ENCODE measurements at regions not wholly inside any gene's neighbourhood (a gene's known extent, or its start where the extent isn't known, plus 50 kb on each side); places are given as distances from the start of the nearest gene placed in this dataset.

GRCh38 chr12:41636653-41637052 is 448.5 kb downstream of the PDZRN4 start (continued):
- TF ChIP-seq, protein P1, sequence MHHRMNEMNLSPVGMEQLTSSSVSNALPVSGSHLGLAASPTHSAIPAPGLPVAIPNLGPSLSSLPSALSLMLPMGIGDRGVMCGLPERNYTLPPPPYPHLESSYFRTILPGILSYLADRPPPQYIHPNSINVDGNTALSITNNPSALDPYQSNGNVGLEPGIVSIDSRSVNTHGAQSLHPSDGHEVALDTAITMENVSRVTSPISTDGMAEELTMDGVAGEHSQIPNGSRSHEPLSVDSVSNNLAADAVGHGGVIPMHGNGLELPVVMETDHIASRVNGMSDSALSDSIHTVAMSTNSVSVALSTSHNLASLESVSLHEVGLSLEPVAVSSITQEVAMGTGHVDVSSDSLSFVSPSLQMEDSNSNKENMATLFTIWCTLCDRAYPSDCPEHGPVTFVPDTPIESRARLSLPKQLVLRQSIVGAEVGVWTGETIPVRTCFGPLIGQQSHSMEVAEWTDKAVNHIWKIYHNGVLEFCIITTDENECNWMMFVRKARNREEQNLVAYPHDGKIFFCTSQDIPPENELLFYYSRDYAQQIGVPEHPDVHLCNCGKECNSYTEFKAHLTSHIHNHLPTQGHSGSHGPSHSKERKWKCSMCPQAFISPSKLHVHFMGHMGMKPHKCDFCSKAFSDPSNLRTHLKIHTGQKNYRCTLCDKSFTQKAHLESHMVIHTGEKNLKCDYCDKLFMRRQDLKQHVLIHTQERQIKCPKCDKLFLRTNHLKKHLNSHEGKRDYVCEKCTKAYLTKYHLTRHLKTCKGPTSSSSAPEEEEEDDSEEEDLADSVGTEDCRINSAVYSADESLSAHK (tag by site-specific recombination; IDR thresholded peaks at IDR 0.05), result no peak
- TF ChIP-seq ZSCAN16 (tag by site-specific recombination; IDR thresholded peaks at IDR 0.05) (no peak), ZNF112 (tag by site-specific recombination; IDR thresholded peaks at IDR 0.05) (no peak), OVOL3 (tag by site-specific recombination; IDR thresholded peaks at IDR 0.05) (peak; percentile 39; the same call in 1 of the 2 replicates), ZNF677 (tag by site-specific recombination; IDR thresholded peaks at IDR 0.05) (no peak), ZNF692 (tag by site-specific recombination; IDR thresholded peaks at IDR 0.05) (0 out of 2 replicates have a peak, but pooled peaks have one; percentile 20), ZNF585B (tag by site-specific recombination; IDR thresholded peaks at IDR 0.05) (no peak), ZNF624 (tag by site-specific recombination; IDR thresholded peaks at IDR 0.05) (no peak), ZSCAN18 (tag by site-specific recombination; IDR thresholded peaks at IDR 0.05) (no peak), ZNF530 (tag by site-specific recombination; IDR thresholded peaks at IDR 0.05; ENCODE audit: low read depth) (no peak), KLF16 (tag by site-specific recombination; IDR thresholded peaks at IDR 0.05) (no peak), ZNF146 (tag by site-specific recombination; IDR thresholded peaks at IDR 0.05) (no peak), IKZF3 (tag by site-specific recombination; IDR thresholded peaks at IDR 0.05) (no peak), ZNF560 (tag by site-specific recombination; IDR thresholded peaks at IDR 0.05; ENCODE audit: borderline replicate concordance) (no peak), ZNF558 (tag by site-specific recombination; IDR thresholded peaks at IDR 0.05) (no peak), PRDM1 (tag by site-specific recombination; IDR thresholded peaks at IDR 0.05) (no peak), KLF10 (tag by site-specific recombination; IDR thresholded peaks at IDR 0.05) (no peak), ZNF169 (tag by site-specific recombination; IDR thresholded peaks at IDR 0.05) (no peak), ZNF701 (tag by site-specific recombination; IDR thresholded peaks at IDR 0.05) (no peak), ZNF768 (tag by site-specific recombination; IDR thresholded peaks at IDR 0.05) (no peak), ZNF621 (tag by site-specific recombination; IDR thresholded peaks at IDR 0.05) (no peak), ZNF629 (tag by site-specific recombination; IDR thresholded peaks at IDR 0.05) (peak; percentile 62), GLI4 (tag by site-specific recombination; IDR thresholded peaks at IDR 0.05) (no peak)
- TF ChIP-seq, protein P2, sequence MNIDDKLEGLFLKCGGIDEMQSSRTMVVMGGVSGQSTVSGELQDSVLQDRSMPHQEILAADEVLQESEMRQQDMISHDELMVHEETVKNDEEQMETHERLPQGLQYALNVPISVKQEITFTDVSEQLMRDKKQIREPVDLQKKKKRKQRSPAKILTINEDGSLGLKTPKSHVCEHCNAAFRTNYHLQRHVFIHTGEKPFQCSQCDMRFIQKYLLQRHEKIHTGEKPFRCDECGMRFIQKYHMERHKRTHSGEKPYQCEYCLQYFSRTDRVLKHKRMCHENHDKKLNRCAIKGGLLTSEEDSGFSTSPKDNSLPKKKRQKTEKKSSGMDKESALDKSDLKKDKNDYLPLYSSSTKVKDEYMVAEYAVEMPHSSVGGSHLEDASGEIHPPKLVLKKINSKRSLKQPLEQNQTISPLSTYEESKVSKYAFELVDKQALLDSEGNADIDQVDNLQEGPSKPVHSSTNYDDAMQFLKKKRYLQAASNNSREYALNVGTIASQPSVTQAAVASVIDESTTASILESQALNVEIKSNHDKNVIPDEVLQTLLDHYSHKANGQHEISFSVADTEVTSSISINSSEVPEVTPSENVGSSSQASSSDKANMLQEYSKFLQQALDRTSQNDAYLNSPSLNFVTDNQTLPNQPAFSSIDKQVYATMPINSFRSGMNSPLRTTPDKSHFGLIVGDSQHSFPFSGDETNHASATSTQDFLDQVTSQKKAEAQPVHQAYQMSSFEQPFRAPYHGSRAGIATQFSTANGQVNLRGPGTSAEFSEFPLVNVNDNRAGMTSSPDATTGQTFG (tag by site-specific recombination; IDR thresholded peaks at IDR 0.05; ENCODE audit: borderline replicate concordance), result no peak
- TF ChIP-seq, protein P3, sequence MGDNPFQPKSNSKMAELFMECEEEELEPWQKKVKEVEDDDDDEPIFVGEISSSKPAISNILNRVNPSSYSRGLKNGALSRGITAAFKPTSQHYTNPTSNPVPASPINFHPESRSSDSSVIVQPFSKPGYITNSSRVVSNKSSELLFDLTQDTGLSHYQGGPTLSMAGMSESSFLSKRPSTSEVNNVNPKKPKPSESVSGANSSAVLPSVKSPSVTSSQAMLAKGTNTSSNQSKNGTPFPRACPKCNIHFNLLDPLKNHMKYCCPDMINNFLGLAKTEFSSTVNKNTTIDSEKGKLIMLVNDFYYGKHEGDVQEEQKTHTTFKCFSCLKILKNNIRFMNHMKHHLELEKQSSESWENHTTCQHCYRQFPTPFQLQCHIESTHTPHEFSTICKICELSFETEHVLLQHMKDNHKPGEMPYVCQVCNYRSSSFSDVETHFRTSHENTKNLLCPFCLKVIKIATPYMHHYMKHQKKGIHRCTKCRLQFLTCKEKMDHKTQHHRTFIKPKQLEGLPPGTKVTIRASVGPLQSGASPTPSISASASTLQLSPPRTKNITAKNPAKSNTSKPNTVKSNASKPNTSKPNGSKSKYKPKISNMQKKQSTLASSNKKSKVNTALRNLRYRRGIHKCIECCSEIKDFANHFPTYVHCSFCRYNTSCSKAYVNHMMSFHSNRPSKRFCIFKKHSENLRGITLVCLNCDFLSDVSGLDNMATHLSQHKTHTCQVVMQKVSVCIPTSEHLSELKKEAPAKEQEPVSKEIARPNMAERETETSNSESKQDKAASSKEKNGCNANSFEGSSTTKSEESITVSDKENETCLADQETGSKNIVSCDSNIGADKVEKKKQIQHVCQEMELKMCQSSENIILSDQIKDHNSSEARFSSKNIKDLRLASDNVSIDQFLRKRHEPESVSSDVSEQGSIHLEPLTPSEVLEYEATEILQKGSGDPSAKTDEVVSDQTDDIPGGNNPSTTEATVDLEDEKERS (tag by site-specific recombination; IDR thresholded peaks at IDR 0.05), result no peak
- TF ChIP-seq, protein P4, sequence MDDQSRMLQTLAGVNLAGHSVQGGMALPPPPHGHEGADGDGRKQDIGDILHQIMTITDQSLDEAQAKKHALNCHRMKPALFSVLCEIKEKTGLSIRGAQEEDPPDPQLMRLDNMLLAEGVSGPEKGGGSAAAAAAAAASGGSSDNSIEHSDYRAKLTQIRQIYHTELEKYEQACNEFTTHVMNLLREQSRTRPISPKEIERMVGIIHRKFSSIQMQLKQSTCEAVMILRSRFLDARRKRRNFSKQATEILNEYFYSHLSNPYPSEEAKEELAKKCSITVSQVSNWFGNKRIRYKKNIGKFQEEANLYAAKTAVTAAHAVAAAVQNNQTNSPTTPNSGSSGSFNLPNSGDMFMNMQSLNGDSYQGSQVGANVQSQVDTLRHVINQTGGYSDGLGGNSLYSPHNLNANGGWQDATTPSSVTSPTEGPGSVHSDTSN (CRISPR knock-in tag; IDR thresholded peaks at IDR 0.05), result no peak
- TF ChIP-seq, protein P5, sequence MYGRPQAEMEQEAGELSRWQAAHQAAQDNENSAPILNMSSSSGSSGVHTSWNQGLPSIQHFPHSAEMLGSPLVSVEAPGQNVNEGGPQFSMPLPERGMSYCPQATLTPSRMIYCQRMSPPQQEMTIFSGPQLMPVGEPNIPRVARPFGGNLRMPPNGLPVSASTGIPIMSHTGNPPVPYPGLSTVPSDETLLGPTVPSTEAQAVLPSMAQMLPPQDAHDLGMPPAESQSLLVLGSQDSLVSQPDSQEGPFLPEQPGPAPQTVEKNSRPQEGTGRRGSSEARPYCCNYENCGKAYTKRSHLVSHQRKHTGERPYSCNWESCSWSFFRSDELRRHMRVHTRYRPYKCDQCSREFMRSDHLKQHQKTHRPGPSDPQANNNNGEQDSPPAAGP (tag by site-specific recombination; IDR thresholded peaks at IDR 0.05), result no peak

Data from HEK293 (cell line).